Trophoblast cell (in vitro differentiated cells and primary cell): ENCODE measurements at regions not wholly inside any gene's neighbourhood (a gene's known extent, or its start where the extent isn't known, plus 50 kb on each side); places are given as distances from the start of the nearest gene placed in this dataset.

Experiments
- DNase-seq, 2 donors: peaks; one replicate each; pipeline ENCODE4 v3.0.0-alpha.2; 2016
- H2AFZ ChIP-seq: 2 replicates; pipeline ENCODE4 v1.6.1; 2013; ENCODE audit warnings: low read length, moderate library complexity, mild to moderate bottlenecking; ENCODE audit not compliant: insufficient read depth, poor library complexity
- H2AK5ac ChIP-seq: 2 replicates; pipeline ENCODE4 v1.6.1; 2013; ENCODE audit warnings: mild to moderate bottlenecking, low read length
- H2BK120ac ChIP-seq: 2 replicates; pipeline ENCODE4 v1.6.1; 2013; ENCODE audit warnings: low read length, mild to moderate bottlenecking, moderate library complexity; ENCODE audit not compliant: insufficient read depth, poor library complexity
- H2BK12ac ChIP-seq: 2 replicates; pipeline ENCODE4 v1.6.1; 2013; ENCODE audit warnings: mild to moderate bottlenecking, low read length, moderate library complexity
- H2BK5ac ChIP-seq: 2 replicates; pipeline ENCODE4 v1.6.1; 2013; ENCODE audit warnings: low read length, low read depth, moderate library complexity, mild to moderate bottlenecking; ENCODE audit not compliant: poor library complexity
- H3K14ac ChIP-seq: 2 replicates; pipeline ENCODE4 v1.6.1; 2013; ENCODE audit warnings: mild to moderate bottlenecking, low read length
- H3K18ac ChIP-seq: 2 replicates; pipeline ENCODE4 v1.6.1; 2013; ENCODE audit warnings: mild to moderate bottlenecking, low read length
- H3K23ac ChIP-seq: 2 replicates; pipeline ENCODE4 v1.6.1; 2013; ENCODE audit warnings: low read length
- H3K27ac ChIP-seq: 2 replicates; pipeline ENCODE4 v1.5.1; 2013; ENCODE audit warnings: low read depth, mild to moderate bottlenecking, inconsistent platforms, low read length, moderate library complexity
- H3K27me3 ChIP-seq: 2 replicates; pipeline ENCODE4 v1.6.1; 2013; ENCODE audit warnings: inconsistent platforms, mild to moderate bottlenecking, low read length, moderate library complexity; ENCODE audit not compliant: insufficient read depth
- H3K36me3 ChIP-seq, 2 experiments: 1 replicate in 1 of 2; 2 replicates in 1 of 2; pipeline ENCODE4 v1.6.1; 2013; ENCODE audit warnings: low read length in 2 of 2, mild to moderate bottlenecking in 2 of 2, moderate library complexity in 1 of 2; ENCODE audit not compliant: insufficient read depth in 2 of 2, control insufficient read depth in 1 of 2
- H3K4ac ChIP-seq: 2 replicates; pipeline ENCODE4 v1.6.1; 2013; ENCODE audit warnings: low read depth, mild to moderate bottlenecking, low read length, moderate library complexity
- H3K4me1 ChIP-seq, 2 experiments: 1 replicate in 1 of 2; 2 replicates in 1 of 2; pipeline ENCODE4 v1.6.1; 2013; ENCODE audit warnings: low read length in 2 of 2, mild to moderate bottlenecking in 2 of 2, moderate library complexity in 1 of 2; ENCODE audit not compliant: insufficient read depth in 2 of 2, control insufficient read depth in 1 of 2
- H3K4me2 ChIP-seq: 2 replicates; pipeline ENCODE4 v1.6.1; 2013; ENCODE audit warnings: inconsistent platforms, mild to moderate bottlenecking, low read length, moderate library complexity
- H3K4me3 ChIP-seq: 2 replicates; pipeline ENCODE4 v1.5.1; 2013; ENCODE audit warnings: mild to moderate bottlenecking, low read depth, low read length, inconsistent platforms
- H3K79me1 ChIP-seq: one replicate; pipeline ENCODE4 v1.6.1; 2013; ENCODE audit warnings: low read length
- H3K79me2 ChIP-seq: 2 replicates; pipeline ENCODE4 v1.6.1; 2013; ENCODE audit warnings: low read length, mild to moderate bottlenecking; ENCODE audit not compliant: control insufficient read depth, insufficient read depth, poor library complexity
- H3K9ac ChIP-seq: 2 replicates; pipeline ENCODE4 v1.6.1; 2013; ENCODE audit warnings: mild to moderate bottlenecking, low read length
- H3K9me3 ChIP-seq: 2 replicates; pipeline ENCODE4 v1.6.1; 2013; ENCODE audit warnings: low read depth, mild to moderate bottlenecking, control low read depth, inconsistent platforms, low read length; ENCODE audit not compliant: insufficient read depth
- H4K12ac ChIP-seq: 2 replicates; pipeline ENCODE4 v1.6.1; 2013; ENCODE audit warnings: low read depth, mild to moderate bottlenecking, low read length, moderate library complexity
- H4K8ac ChIP-seq: 2 replicates; pipeline ENCODE4 v1.6.1; 2013; ENCODE audit warnings: low read depth, mild to moderate bottlenecking, low read length, moderate library complexity
- H4K91ac ChIP-seq: one replicate; pipeline ENCODE4 v1.6.1; 2013; ENCODE audit warnings: low read depth, mild to moderate bottlenecking, low read length, moderate library complexity
- WGBS: extraction: QIAGEN DNeasy Blood & Tissue Kit; methylation state at CpG from one replicate; pipeline ENCODE4 v1.1.7; 2013; ENCODE audit warnings: missing lambda C conversion rate; ENCODE audit not compliant: insufficient read length, insufficient coverage; ENCODE audit errors: extremely low coverage; 5-methylcytosine and 5-hydroxymethylcytosine counted together

DNA sequence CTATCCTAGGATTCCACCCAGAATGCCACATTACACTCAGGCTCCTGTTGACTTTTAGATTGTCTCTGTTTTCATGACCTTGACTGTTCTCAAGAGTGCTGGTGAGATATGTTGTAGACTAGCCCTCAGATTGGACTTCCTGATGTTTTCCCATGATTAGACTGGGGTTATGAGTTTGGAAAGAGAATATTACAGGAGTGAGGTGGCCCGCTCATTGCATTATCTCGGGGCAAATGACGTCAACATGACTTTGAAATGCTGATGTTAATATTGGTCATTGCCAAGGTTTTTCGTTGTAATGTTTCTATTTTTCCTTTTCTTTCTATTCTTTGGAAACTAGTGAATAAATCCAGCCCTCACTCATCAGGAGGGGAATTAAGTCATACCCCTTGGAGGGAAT is 355.7 kb upstream of the MON1B start:
- no peak overlapping the region for H4K91ac ChIP-seq

DNA sequence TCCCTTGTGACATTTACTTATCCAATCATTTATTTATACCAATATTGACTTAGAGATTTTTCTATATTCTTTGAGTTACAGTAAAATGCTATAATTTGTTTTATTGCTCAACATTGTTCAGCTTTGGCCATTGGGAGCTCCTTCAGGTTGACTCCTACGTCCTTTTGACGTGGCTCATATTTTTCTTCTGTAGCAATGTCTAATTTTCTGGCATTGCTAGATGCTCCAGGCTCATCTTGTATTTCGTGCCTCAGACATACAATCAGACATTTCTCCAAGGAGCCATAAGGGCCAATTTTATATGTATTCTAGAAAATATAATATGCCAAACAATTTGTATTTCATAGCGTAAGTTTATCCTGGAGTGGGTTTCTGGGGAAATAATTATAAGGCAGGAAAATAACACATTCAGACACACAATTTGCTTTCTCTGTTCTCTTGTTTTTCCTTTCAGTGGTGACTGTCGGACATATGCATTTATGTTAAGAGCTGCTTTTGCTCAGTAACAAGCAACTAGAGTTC is 355.1 kb upstream of the MON1B start:
- no peaks in the 10 kb centered on the region for H3K79me1 ChIP-seq
- H2BK120ac ChIP-seq, result no peak overlapping the region
- no peak overlapping the region for H3K9ac ChIP-seq
- no peaks in the 10 kb centered on the region for H3K27me3 ChIP-seq
- no CpG with 5 or more reads among the region's 5 CpGs for WGBS
- no peak overlapping the region for H2BK12ac ChIP-seq
- H3K9me3 ChIP-seq, result peaks cover 2% of the 10 kb centered on the region
- H3K4ac ChIP-seq, result no peak overlapping the region
- no peaks in the 10 kb centered on the region for H3K36me3 ChIP-seq
- no peak overlapping the region for H3K4me3 ChIP-seq
- no peaks in the 10 kb centered on the region for H3K4me1 ChIP-seq
- DNase-seq, result peak in 1 of 2 donors; percentile 19
- no peak overlapping the region for H4K8ac ChIP-seq
- H2BK5ac ChIP-seq, result no peak overlapping the region
- no peak overlapping the region for H3K14ac ChIP-seq
- no peaks in the 10 kb centered on the region for H3K79me2 ChIP-seq
- no peak overlapping the region for H2AFZ ChIP-seq
- H4K12ac ChIP-seq, result no peak overlapping the region
- no peak overlapping the region for H3K27ac ChIP-seq
- no peak overlapping the region for H3K23ac ChIP-seq
- no peak overlapping the region for H3K18ac ChIP-seq
- H3K4me2 ChIP-seq, result no peak overlapping the region
- no peak overlapping the region for H2AK5ac ChIP-seq
- no peak overlapping the region for H4K91ac ChIP-seq

More for the DNA sequence above, 355.7 kb upstream of the MON1B start:
- Histone ChIP-seq H3K14ac (no peak overlapping the region), H3K23ac (no peak overlapping the region), H3K4ac (no peak overlapping the region), H3K9ac (no peak overlapping the region), H2BK12ac (no peak overlapping the region), H3K27ac (no peak overlapping the region), H3K18ac (no peak overlapping the region), H4K8ac (no peak overlapping the region), H3K4me3 (no peak overlapping the region), H2AK5ac (no peak overlapping the region), H3K79me2 (no peaks in the 10 kb centered on the region), H4K12ac (no peak overlapping the region), H3K27me3 (no peaks in the 10 kb centered on the region), H3K79me1 (no peaks in the 10 kb centered on the region), H3K9me3 (peaks cover 2% of the 10 kb centered on the region), H3K4me1 (no peaks in the 10 kb centered on the region), H3K4me2 (no peak overlapping the region), H2BK5ac (no peak overlapping the region), H2BK120ac (no peak overlapping the region), H2AFZ (no peak overlapping the region), H3K36me3 (no peaks in the 10 kb centered on the region)
- no CpG with 5 or more reads among the region's 4 CpGs for whole genome bisulfite sequencing
- peak; percentile 40 to 84 for DNase-seq

DNA sequence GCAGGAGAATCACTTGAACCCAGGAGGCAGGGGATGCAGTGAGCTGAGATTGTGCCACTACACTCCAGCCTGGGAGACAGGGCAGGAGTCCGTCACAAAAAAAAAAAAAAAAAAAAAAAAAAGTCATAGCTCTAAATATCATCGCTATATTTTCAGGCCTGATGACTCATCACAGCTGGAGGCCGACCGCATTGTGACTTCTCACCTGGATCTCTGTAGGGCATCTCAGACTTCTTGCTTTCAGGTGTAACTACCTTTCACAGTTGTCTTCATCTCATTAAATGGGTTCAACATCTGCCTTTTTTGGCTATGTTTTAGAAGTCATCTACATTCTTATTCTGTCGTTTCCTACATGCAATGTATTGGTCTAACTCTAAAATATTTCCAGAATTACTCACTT is 353.1 kb upstream of the MON1B start:
- Histone ChIP-seq H4K12ac (no peak overlapping the region), H3K4me2 (no peak overlapping the region), H2AFZ (no peak overlapping the region), H3K27ac (no peak overlapping the region), H3K79me2 (no peaks in the 10 kb centered on the region), H2AK5ac (no peak overlapping the region), H2BK120ac (no peak overlapping the region), H4K91ac (no peak overlapping the region), H3K4ac (no peak overlapping the region), H3K14ac (no peak overlapping the region), H3K79me1 (no peaks in the 10 kb centered on the region), H3K4me1 (no peaks in the 10 kb centered on the region), H3K4me3 (no peak overlapping the region), H2BK5ac (no peak overlapping the region), H3K9ac (no peak overlapping the region), H2BK12ac (no peak overlapping the region), H3K36me3 (no peaks in the 10 kb centered on the region), H4K8ac (no peak overlapping the region), H3K27me3 (no peaks in the 10 kb centered on the region), H3K9me3 (peaks cover 2% of the 10 kb centered on the region), H3K23ac (no peak overlapping the region), H3K18ac (no peak overlapping the region)
- peak; percentile 84 to 90 for DNase-seq
- WGBS, result no CpG with 5 or more reads among the region's 5 CpGs

DNA sequence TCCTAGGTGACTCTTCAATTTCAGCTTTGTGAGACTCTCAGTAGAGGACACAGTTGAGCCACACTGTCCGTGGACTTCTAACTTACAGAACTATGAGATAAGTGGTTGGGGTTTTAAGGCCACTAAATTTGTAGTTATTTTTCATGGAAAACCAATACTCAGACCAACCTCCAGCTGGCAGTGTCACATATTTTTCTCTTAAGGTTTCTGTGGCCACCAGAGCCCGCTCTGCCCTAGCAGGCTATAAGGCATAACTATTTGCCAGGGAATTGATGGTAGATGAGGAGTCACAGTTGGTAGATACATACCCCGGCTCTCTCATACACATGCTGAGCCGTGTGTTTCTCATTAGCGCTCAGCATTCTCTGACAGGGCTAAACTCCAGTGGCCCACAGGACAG is 336.8 kb upstream of the MON1B start:
- Histone ChIP-seq H4K91ac (no peak overlapping the region), H2BK120ac (no peak overlapping the region), H4K12ac (no peak overlapping the region), H3K23ac (no peak overlapping the region), H2BK5ac (no peak overlapping the region), H3K27ac (no peak overlapping the region), H3K18ac (no peak overlapping the region), H3K4ac (no peak overlapping the region), H2BK12ac (no peak overlapping the region), H3K4me1 (no peaks in the 10 kb centered on the region), H3K9ac (no peak overlapping the region), H3K79me1 (no peaks in the 10 kb centered on the region), H3K36me3 (no peaks in the 10 kb centered on the region), H2AK5ac (no peak overlapping the region), H3K27me3 (no peaks in the 10 kb centered on the region), H3K14ac (no peak overlapping the region), H3K9me3 (no peaks in the 10 kb centered on the region), H2AFZ (no peak overlapping the region), H4K8ac (no peak overlapping the region), H3K4me3 (no peak overlapping the region), H3K4me2 (no peak overlapping the region), H3K79me2 (no peaks in the 10 kb centered on the region)
- peak in 1 of 2 donors; percentile 3 for DNase-seq
- WGBS, result no CpG with 5 or more reads among the region's 5 CpGs
